Body of pancreas (tissue), 4 donors: ENCODE measurements at regions not wholly inside any gene's neighbourhood (a gene's known extent, or its start where the extent isn't known, plus 50 kb on each side); places are given as distances from the start of the nearest gene placed in this dataset.

Source experiments
- ATAC-seq: fragments of 150-250 bp; one replicate; pipeline ENCODE4 v1.9.1; 2016
- DNase-seq, 4 donors: peaks; one replicate each; pipeline ENCODE4 v3.0.0-alpha.2; 2019
- H3K27ac ChIP-seq, 4 donors: fragments of 200-600 bp; sonication (generic); 1 replicate in 3 of 4; 2 replicates in 1 of 4; pipeline versions ENCODE4 v1.5.1 to v1.6.1; 2016 to 2019; ENCODE audit warnings: mild to moderate bottlenecking in 1 of 4, mixed read lengths in 1 of 4, moderate library complexity in 1 of 4
- H3K27me3 ChIP-seq, 2 donors: fragments of 200-600 bp; sonication (generic); one replicate each; pipeline ENCODE4 v1.6.0; 2016; ENCODE audit warnings: mild to moderate bottlenecking in 1 of 2
- H3K36me3 ChIP-seq, 2 donors: fragments of 200-600 bp; sonication (generic); replicated peaks in 1 of 2; 2 replicates each; pipeline ENCODE4 v1.5.1; 2016; ENCODE audit warnings: low read depth in 2 of 2; ENCODE audit not compliant: insufficient read depth in 1 of 2
- H3K4me1 ChIP-seq: fragments of 200-600 bp; sonication (generic); one replicate; pipeline ENCODE4 v1.6.0; 2016
- H3K4me3 ChIP-seq, 2 donors: fragments of 200-600 bp; sonication (generic); 1 replicate in 1 of 2; 2 replicates in 1 of 2; pipeline ENCODE4 v1.5.1; 2016 to 2019
- H3K9me3 ChIP-seq, 3 donors: fragments of 200-600 bp; sonication (generic); 1 replicate in 2 of 3; 2 replicates in 1 of 3; pipeline ENCODE4 v1.5.1; 2016
- POLR2A ChIP-seq, 3 donors: fragments of 450-650 bp; IDR thresholded peaks; one replicate each; pipeline ENCODE4 v1.6.1; 2016; ENCODE audit warnings: antibody characterized with exemption in 3 of 3, mild to moderate bottlenecking in 2 of 3
- WGBS, 2 donors: methylation state at CpG; one replicate each; pipeline ENCODE4 v1.1.5; 2017; 5-methylcytosine and 5-hydroxymethylcytosine counted together
- intact Hi-C: fragments of 100-400 bp; cut with DNase I; formaldehyde crosslinking; loops from one replicate; pipeline ENCODE4 v1.15.1; 2023
- TF ChIP-seq, protein P1 (sequence below), 7 experiments: fragments of 450-650 bp in 4 of 7; fragments of 200-600 bp in 3 of 7; sonication (generic) in 3 of 7; IDR thresholded peaks; one replicate each; pipeline ENCODE4 v1.5.1; 2016 to 2019; ENCODE audit warnings: antibody characterized with exemption in 7 of 7

DNA sequence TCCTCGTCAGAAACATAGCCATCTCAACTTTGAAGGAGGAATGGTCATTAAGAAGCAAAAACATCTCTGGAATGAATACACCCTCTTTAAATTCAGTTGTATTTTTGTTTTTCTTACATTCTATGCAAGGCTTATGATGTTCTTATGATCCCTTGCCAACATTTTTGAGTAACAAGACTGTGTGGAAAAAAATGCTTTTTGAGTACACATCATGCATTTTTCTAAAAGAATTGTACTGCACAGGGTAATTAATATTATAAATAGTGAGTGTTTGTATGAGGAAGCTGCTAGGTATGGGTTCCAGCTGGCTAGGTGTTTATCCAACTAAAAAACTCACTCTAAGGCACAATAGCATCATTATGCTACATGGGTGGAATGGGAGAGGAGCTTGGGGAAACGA is 59.0 kb upstream of the SPATS2L start:
- 49 to 52% methylated on average over 2 of the region's 2 CpGs for WGBS, 2 donors
- no peaks in the 10 kb centered on the region for H3K27me3 ChIP-seq
- ATAC-seq (no peak), DNase-seq (no peak)
- intact Hi-C loops = no loop called here
- H3K9me3 ChIP-seq = no peaks in the 10 kb centered on the region
- no peak overlapping the region for H3K4me3 ChIP-seq
- TF ChIP-seq, protein P1, sequence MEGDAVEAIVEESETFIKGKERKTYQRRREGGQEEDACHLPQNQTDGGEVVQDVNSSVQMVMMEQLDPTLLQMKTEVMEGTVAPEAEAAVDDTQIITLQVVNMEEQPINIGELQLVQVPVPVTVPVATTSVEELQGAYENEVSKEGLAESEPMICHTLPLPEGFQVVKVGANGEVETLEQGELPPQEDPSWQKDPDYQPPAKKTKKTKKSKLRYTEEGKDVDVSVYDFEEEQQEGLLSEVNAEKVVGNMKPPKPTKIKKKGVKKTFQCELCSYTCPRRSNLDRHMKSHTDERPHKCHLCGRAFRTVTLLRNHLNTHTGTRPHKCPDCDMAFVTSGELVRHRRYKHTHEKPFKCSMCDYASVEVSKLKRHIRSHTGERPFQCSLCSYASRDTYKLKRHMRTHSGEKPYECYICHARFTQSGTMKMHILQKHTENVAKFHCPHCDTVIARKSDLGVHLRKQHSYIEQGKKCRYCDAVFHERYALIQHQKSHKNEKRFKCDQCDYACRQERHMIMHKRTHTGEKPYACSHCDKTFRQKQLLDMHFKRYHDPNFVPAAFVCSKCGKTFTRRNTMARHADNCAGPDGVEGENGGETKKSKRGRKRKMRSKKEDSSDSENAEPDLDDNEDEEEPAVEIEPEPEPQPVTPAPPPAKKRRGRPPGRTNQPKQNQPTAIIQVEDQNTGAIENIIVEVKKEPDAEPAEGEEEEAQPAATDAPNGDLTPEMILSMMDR (IDR thresholded peaks at IDR 0.05) = no peak
- no peak for TF ChIP-seq POLR2A (IDR thresholded peaks at IDR 0.05)
- H3K27ac ChIP-seq = no peak overlapping the region
- peaks cover 4% of the 10 kb centered on the region for H3K4me1 ChIP-seq
- no peaks in the 10 kb centered on the region for H3K36me3 ChIP-seq

GRCh38 chr2:200252265-200253067 is 54.0 kb upstream of the SPATS2L start:
- peaks cover 26% of the 10 kb centered on the region for H3K4me1 ChIP-seq
- peak; percentile 85 for ATAC-seq
- H3K36me3 ChIP-seq = no peaks in the 10 kb centered on the region
- intact Hi-C loops = no loop called here
- H3K27me3 ChIP-seq = no peaks in the 10 kb centered on the region
- no peaks in the 10 kb centered on the region for H3K9me3 ChIP-seq
- H3K4me3 ChIP-seq = no peak overlapping the region
- peak in 2 of 3 donors; percentile 26 to 62 for TF ChIP-seq POLR2A (IDR thresholded peaks at IDR 0.05)
- TF ChIP-seq, protein P1 (IDR thresholded peaks at IDR 0.05) = no peak
- H3K27ac ChIP-seq = peak overlapping the region; percentile 49 to 73 (median 62)
- peak; percentile 57 to 84 (median 76) for DNase-seq
- whole genome bisulfite sequencing, 2 donors = 17 to 19% methylated on average over 8 of the region's 8 CpGs

DNA sequence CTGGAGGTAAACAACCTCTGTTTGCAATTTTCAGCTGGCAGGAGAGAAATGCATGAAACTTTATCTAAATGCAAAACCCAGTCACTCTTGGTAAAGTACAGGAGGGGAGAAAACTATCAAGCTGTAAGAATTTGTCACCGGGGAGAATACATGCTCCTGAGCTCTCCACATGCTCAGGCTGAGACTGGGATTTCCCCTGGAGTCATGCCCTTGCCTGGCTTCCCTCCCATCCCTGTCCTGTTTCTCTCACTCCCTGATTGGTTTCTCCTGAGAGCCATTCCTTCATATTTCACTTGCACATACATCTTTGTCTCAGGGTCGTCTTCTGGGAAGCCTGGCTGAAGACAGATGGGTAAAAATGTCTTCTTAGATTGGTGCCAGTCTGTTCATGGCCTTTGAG is 52.9 kb upstream of the SPATS2L start:
- H3K27ac ChIP-seq = peak overlapping the region; percentile 49 to 73 (median 62)
- intact Hi-C loops = no loop called here
- TF ChIP-seq, protein P1 (IDR thresholded peaks at IDR 0.05) = no peak
- no peak for TF ChIP-seq POLR2A (IDR thresholded peaks at IDR 0.05)
- H3K27me3 ChIP-seq = no peaks in the 10 kb centered on the region
- peak; percentile 39 to 62 (median 56) for DNase-seq
- no peaks in the 10 kb centered on the region for H3K36me3 ChIP-seq
- no peaks in the 10 kb centered on the region for H3K9me3 ChIP-seq
- peak; percentile 65 for ATAC-seq
- peaks cover 37% of the 10 kb centered on the region for H3K4me1 ChIP-seq
- no peak overlapping the region for H3K4me3 ChIP-seq
- 12 to 13% methylated on average over 2 of the region's 2 CpGs for WGBS, 2 donors

DNA sequence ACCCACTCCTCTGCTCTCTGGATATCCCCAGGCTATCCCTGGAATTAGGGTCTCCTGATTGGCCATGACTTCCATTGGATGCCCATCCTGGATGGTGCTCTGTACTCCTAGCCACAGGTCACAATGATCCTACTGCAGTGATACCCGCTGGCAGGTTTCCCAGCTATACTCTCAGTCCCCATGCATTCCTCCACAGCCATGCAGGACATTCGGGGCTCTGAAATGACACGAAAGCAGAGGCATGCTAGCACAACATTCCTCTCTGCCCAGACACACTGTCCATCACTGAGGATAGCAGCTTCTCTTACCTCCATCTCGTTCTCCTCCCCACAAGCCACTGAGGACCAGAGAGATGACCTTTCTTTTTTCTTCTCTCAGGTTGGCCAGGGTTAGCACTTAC is 51.7 kb upstream of the SPATS2L start:
- H3K27ac ChIP-seq = no peak overlapping the region
- no peak for DNase-seq
- H3K9me3 ChIP-seq = no peaks in the 10 kb centered on the region
- peaks cover 48% of the 10 kb centered on the region for H3K4me1 ChIP-seq
- 91 to 100% methylated on average over 4 of the region's 4 CpGs for WGBS, 2 donors
- no peak for TF ChIP-seq POLR2A (IDR thresholded peaks at IDR 0.05)
- TF ChIP-seq, protein P1 (IDR thresholded peaks at IDR 0.05) = no peak
- ATAC-seq = no peak
- intact Hi-C loops = no loop called here
- no peaks in the 10 kb centered on the region for H3K27me3 ChIP-seq
- no peak overlapping the region for H3K4me3 ChIP-seq
- H3K36me3 ChIP-seq = no peaks in the 10 kb centered on the region

DNA sequence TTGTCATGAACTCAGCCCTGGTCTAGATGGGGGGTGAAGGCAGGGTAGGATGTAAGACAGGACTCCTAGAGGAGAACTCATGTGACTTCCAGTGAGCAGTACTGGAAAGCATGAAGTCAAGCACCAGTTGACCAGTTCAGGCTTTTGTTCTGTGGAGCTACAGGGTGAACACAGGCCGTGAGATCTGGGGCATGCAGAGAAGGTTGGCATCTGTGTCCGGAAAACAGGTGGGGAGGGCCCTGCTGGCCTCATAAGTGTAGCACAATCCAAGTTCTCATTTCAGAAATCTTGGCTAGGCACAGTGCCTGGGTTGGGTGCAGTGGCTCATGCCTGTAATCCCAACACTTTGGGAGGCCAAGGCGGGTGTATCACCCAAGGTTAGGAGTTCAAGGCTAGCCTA is 50.9 kb upstream of the SPATS2L start:
- no peaks in the 10 kb centered on the region for H3K9me3 ChIP-seq
- no peaks in the 10 kb centered on the region for H3K36me3 ChIP-seq
- no peaks in the 10 kb centered on the region for H3K27me3 ChIP-seq
- DNase-seq (peak in 3 of 4 donors; percentile 24 to 43 (median 43)), ATAC-seq (no peak)
- no peak overlapping the region for H3K4me3 ChIP-seq
- no peak overlapping the region for H3K27ac ChIP-seq
- peaks cover 52% of the 10 kb centered on the region for H3K4me1 ChIP-seq
- WGBS, 2 donors = 47 to 61% methylated on average over 3 of the region's 3 CpGs
- intact Hi-C loops = no loop called here
- TF ChIP-seq, protein P1 (IDR thresholded peaks at IDR 0.05) = peak in 1 of 7 experiments; percentile 18
- no peak for TF ChIP-seq POLR2A (IDR thresholded peaks at IDR 0.05)
